ENCODE measurements at regions not wholly inside any gene's neighbourhood (a gene's known extent, or its start where the extent isn't known, plus 50 kb on each side); places are given as distances from the start of the nearest gene placed in this dataset.

- H3K36me3 Mint-ChIP-seq (ENCODE audit: low read depth, unreplicated experiment) = no peaks in the 10 kb centered on the region
Measured at GRCh38 chr2:204154863-204155262, 218.3 kb downstream of the ICOS start.

DNA sequence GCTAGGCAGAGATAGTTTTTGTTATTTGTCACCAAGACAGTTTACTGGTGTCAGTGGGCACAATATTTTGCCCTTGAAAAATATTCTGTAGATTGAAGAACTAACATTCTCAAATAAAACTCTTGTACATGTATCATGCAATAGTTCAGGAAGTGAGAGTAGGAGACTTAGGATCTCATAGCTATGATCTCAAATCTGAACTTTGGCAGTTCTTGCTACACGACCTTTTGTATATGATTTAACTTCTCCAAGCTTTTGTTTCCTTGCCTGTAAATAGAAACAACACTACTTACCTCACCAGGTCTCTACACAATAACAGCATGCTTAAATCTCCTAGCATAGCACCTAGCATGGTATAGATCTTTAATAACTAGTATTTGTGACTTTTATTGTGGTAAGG lies 219.9 kb downstream of the ICOS start:
- Mint-ChIP-seq H3K27me3 (ENCODE audit: unreplicated experiment) (no peaks in the 10 kb centered on the region), H3K36me3 (ENCODE audit: low read depth, unreplicated experiment) (no peaks in the 10 kb centered on the region), H3K4me3 (ENCODE audit: unreplicated experiment) (no peak overlapping the region), H3K9me3 (ENCODE audit: unreplicated experiment) (no peaks in the 10 kb centered on the region), H3K4me1 (ENCODE audit: unreplicated experiment) (peaks cover 8% of the 10 kb centered on the region), H3K27ac (ENCODE audit: unreplicated experiment) (no peak overlapping the region)
- TF ChIP-seq, protein P1, sequence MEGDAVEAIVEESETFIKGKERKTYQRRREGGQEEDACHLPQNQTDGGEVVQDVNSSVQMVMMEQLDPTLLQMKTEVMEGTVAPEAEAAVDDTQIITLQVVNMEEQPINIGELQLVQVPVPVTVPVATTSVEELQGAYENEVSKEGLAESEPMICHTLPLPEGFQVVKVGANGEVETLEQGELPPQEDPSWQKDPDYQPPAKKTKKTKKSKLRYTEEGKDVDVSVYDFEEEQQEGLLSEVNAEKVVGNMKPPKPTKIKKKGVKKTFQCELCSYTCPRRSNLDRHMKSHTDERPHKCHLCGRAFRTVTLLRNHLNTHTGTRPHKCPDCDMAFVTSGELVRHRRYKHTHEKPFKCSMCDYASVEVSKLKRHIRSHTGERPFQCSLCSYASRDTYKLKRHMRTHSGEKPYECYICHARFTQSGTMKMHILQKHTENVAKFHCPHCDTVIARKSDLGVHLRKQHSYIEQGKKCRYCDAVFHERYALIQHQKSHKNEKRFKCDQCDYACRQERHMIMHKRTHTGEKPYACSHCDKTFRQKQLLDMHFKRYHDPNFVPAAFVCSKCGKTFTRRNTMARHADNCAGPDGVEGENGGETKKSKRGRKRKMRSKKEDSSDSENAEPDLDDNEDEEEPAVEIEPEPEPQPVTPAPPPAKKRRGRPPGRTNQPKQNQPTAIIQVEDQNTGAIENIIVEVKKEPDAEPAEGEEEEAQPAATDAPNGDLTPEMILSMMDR (IDR thresholded peaks at IDR 0.05; ENCODE audit: unreplicated experiment) = no peak
- no peak for DNase-seq (ENCODE audit: low spot score)

More at GRCh38 chr2:204154863-204155262, 218.3 kb downstream of the ICOS start:
- TF ChIP-seq, protein P1 (IDR thresholded peaks at IDR 0.05; ENCODE audit: unreplicated experiment) = no peak
- no peak for DNase-seq (ENCODE audit: low spot score)
- H3K4me1 Mint-ChIP-seq (ENCODE audit: unreplicated experiment) = peaks cover 8% of the 10 kb centered on the region
- H3K4me3 Mint-ChIP-seq (ENCODE audit: unreplicated experiment) = no peak overlapping the region
- no peaks in the 10 kb centered on the region for H3K9me3 Mint-ChIP-seq (ENCODE audit: unreplicated experiment)
- no peaks in the 10 kb centered on the region for H3K27me3 Mint-ChIP-seq (ENCODE audit: unreplicated experiment)
- H3K27ac Mint-ChIP-seq (ENCODE audit: unreplicated experiment) = no peak overlapping the region

DNA sequence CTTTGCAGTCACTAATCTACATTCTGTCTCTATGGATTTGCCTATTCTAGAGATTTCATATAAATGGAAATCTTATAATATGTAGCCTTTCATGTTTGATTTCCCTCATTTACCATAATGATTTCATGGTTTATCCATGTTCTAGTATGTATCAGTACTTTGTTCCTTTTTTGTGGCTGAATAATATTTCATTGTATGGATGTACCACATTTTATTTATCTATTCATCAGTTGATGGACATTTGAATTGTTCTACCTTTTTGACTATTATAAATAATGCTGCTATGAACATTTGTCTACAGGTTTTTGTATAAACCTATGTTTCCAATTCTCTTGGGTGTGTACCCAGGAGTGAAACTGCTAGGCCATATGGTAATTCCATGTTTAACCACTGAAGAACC lies 221.1 kb downstream of the ICOS start:
- Mint-ChIP-seq H3K36me3 (ENCODE audit: low read depth, unreplicated experiment) (no peaks in the 10 kb centered on the region), H3K4me1 (ENCODE audit: unreplicated experiment) (no peaks in the 10 kb centered on the region), H3K27ac (ENCODE audit: unreplicated experiment) (no peak overlapping the region), H3K9me3 (ENCODE audit: unreplicated experiment) (no peaks in the 10 kb centered on the region), H3K4me3 (ENCODE audit: unreplicated experiment) (no peak overlapping the region), H3K27me3 (ENCODE audit: unreplicated experiment) (no peaks in the 10 kb centered on the region)
- TF ChIP-seq, protein P1 (IDR thresholded peaks at IDR 0.05; ENCODE audit: unreplicated experiment) = no peak
- no peak for DNase-seq (ENCODE audit: low spot score)

DNA sequence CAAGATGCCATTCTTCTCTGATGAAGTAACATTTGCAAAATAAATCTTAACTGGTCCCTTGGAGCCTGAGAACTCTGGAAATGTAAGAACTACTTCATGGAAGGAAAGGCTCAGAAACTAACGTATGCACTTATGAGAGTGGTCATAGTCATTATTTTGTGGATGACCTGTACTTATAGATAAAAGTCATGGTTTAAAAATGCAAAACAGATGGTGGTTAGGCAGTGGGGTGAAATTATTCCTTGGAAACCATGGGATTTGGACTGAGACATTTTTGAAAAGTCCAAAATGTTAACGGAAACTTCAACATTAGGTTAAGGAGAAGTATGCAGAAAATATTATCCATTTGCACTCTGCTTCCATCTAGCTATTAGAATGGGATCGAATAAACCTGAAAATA lies 223.0 kb downstream of the ICOS start:
- TF ChIP-seq, protein P1 (IDR thresholded peaks at IDR 0.05; ENCODE audit: unreplicated experiment) = no peak
- peaks cover 2% of the 10 kb centered on the region for H3K27me3 Mint-ChIP-seq (ENCODE audit: unreplicated experiment)
- no peak overlapping the region for H3K4me3 Mint-ChIP-seq (ENCODE audit: unreplicated experiment)
- no peaks in the 10 kb centered on the region for H3K9me3 Mint-ChIP-seq (ENCODE audit: unreplicated experiment)
- H3K27ac Mint-ChIP-seq (ENCODE audit: unreplicated experiment) = no peak overlapping the region
- no peak for DNase-seq (ENCODE audit: low spot score)
- H3K4me1 Mint-ChIP-seq (ENCODE audit: unreplicated experiment) = no peaks in the 10 kb centered on the region
- no peaks in the 10 kb centered on the region for H3K36me3 Mint-ChIP-seq (ENCODE audit: low read depth, unreplicated experiment)

DNA sequence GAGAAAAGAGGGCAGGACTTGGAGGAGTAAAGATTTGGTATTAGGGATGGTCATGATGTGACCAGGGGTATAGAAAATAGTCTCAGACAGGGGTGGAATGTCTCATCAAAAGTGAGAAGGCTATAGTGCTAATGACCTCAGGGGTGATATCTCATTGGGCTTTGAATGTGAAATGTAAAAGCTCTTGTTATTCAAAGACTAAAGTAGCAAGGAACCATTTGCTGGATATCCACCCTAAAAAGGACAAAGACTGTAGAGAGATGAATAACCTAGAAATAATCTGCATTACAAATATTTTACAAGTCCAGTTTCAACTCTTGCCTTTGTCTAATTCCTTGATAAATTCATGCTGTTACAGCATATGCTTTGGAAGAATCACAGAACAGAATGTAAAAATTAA lies 224.4 kb downstream of the ICOS start:
- DNase-seq (ENCODE audit: low spot score) = no peak
- no peak overlapping the region for H3K27ac Mint-ChIP-seq (ENCODE audit: unreplicated experiment)
- H3K9me3 Mint-ChIP-seq (ENCODE audit: unreplicated experiment) = no peaks in the 10 kb centered on the region
- TF ChIP-seq, protein P1 (IDR thresholded peaks at IDR 0.05; ENCODE audit: unreplicated experiment) = no peak
- no peaks in the 10 kb centered on the region for H3K4me1 Mint-ChIP-seq (ENCODE audit: unreplicated experiment)
- H3K27me3 Mint-ChIP-seq (ENCODE audit: unreplicated experiment) = peaks cover 2% of the 10 kb centered on the region
- no peak overlapping the region for H3K4me3 Mint-ChIP-seq (ENCODE audit: unreplicated experiment)
- no peaks in the 10 kb centered on the region for H3K36me3 Mint-ChIP-seq (ENCODE audit: low read depth, unreplicated experiment)
